ENCODE measurements at regions not wholly inside any gene's neighbourhood (a gene's known extent, or its start where the extent isn't known, plus 50 kb on each side); places are given as distances from the start of the nearest gene placed in this dataset.

- no peaks in the 10 kb centered on the region for H3K4me1 ChIP-seq (ENCODE audit: low read depth)
- intact Hi-C loops (cut with DNase I, micrococcal nuclease), result no loop called here
- no peak for TF ChIP-seq CTCF (IDR thresholded peaks at IDR 0.05)
Observed at GRCh38 chr2:117691595-117691994, 122.9 kb upstream of the DDX18 start.

GRCh38 chr2:117692001-117692763 is 122.3 kb upstream of the DDX18 start:
- ATAC-seq (no peak), DNase-seq (no peak)
- Histone ChIP-seq H3K9me3 (no peaks in the 10 kb centered on the region), H3K36me3 (ENCODE audit: low read depth) (no peaks in the 10 kb centered on the region), H3K4me1 (ENCODE audit: low read depth) (no peaks in the 10 kb centered on the region), H3K4me3 (no peak overlapping the region)
- intact Hi-C loops (cut with DNase I, micrococcal nuclease), result no loop called here
- no peak for TF ChIP-seq CTCF (IDR thresholded peaks at IDR 0.05)

More at GRCh38 chr2:117691595-117691994, 122.9 kb upstream of the DDX18 start:
- no peaks in the 10 kb centered on the region for H3K9me3 ChIP-seq
- H3K4me3 ChIP-seq, result no peak overlapping the region
- H3K36me3 ChIP-seq (ENCODE audit: low read depth), result no peaks in the 10 kb centered on the region
- ATAC-seq, result no peak
- no peak for DNase-seq

GRCh38 chr2:117693154-117693553 is 121.3 kb upstream of the DDX18 start:
- Histone ChIP-seq H3K36me3 (ENCODE audit: low read depth) (no peaks in the 10 kb centered on the region), H3K4me1 (ENCODE audit: low read depth) (no peaks in the 10 kb centered on the region), H3K4me3 (no peak overlapping the region), H3K9me3 (no peaks in the 10 kb centered on the region)
- ATAC-seq, result no peak
- no peak for DNase-seq
- intact Hi-C loops (cut with DNase I, micrococcal nuclease), result no loop called here
- TF ChIP-seq CTCF (IDR thresholded peaks at IDR 0.05), result no peak

- Histone ChIP-seq H3K36me3 (ENCODE audit: low read depth) (no peaks in the 10 kb centered on the region), H3K9me3 (no peaks in the 10 kb centered on the region), H3K4me3 (no peak overlapping the region), H3K4me1 (ENCODE audit: low read depth) (no peaks in the 10 kb centered on the region)
- TF ChIP-seq CTCF (IDR thresholded peaks at IDR 0.05), result no peak
- intact Hi-C loops (cut with DNase I, micrococcal nuclease), result no loop called here
- DNase-seq (no peak), ATAC-seq (no peak)
Observed at GRCh38 chr2:117693651-117694050, 120.8 kb upstream of the DDX18 start.

GRCh38 chr2:117698287-117698686 is 116.2 kb upstream of the DDX18 start:
- Histone ChIP-seq H3K36me3 (ENCODE audit: low read depth) (no peaks in the 10 kb centered on the region), H3K4me3 (no peak overlapping the region), H3K9me3 (no peaks in the 10 kb centered on the region), H3K4me1 (ENCODE audit: low read depth) (no peaks in the 10 kb centered on the region)
- ATAC-seq, result no peak
- DNase-seq, result no peak
- no peak for TF ChIP-seq CTCF (IDR thresholded peaks at IDR 0.05)
- intact Hi-C loops (cut with DNase I, micrococcal nuclease), result no loop called here
